ENCODE measurements at regions not wholly inside any gene's neighbourhood (a gene's known extent, or its start where the extent isn't known, plus 50 kb on each side); places are given as distances from the start of the nearest gene placed in this dataset.
"Not testable (repeated sequence)": the region's sequence is repeated elsewhere in the genome, so short reads cannot be mapped to it uniquely, and the experiment has no call there.

GRCh38 chr6:28621268-28621667, 95.6 kb downstream of the GPX5 start:
- not testable (repeated sequence) for TF ChIP-seq CTCF (IDR thresholded peaks at IDR 0.05; ENCODE audit: insufficient read depth, low read length, poor library complexity, severe bottlenecking); EZH2phosphoT487 (conservative IDR thresholded peaks at IDR 0.05; ENCODE audit: low read length)
